IPS-11a (cell line): ENCODE measurements at regions not wholly inside any gene's neighbourhood (a gene's known extent, or its start where the extent isn't known, plus 50 kb on each side); places are given as distances from the start of the nearest gene placed in this dataset.

ENCODE experiments used
- H3K4me3 ChIP-seq: one replicate; pipeline ENCODE4 v1.5.1; 2013; ENCODE audit warnings: low read depth, low read length, control low read depth

GRCh38 chr7:131899271-131900030, 343.0 kb upstream of the PODXL start:
- no peak overlapping the region for H3K4me3 ChIP-seq

- no peak overlapping the region for H3K4me3 ChIP-seq
These were observed 342.0 kb upstream of the PODXL start for GRCh38 chr7:131898418-131898817.

- H3K4me3 ChIP-seq, result no peak overlapping the region
These were observed 341.4 kb upstream of the PODXL start for GRCh38 chr7:131897790-131898165.

GRCh38 chr7:131897016-131897789, 340.8 kb upstream of the PODXL start:
- no peak overlapping the region for H3K4me3 ChIP-seq

- no peak overlapping the region for H3K4me3 ChIP-seq
These were observed 339.9 kb upstream of the PODXL start for GRCh38 chr7:131896165-131896863.

GRCh38 chr7:131895541-131896164, 339.2 kb upstream of the PODXL start:
- H3K4me3 ChIP-seq, result no peak overlapping the region

GRCh38 chr7:131893631-131894340, 337.4 kb upstream of the PODXL start:
- no peak overlapping the region for H3K4me3 ChIP-seq

GRCh38 chr7:131890176-131890575, 333.7 kb upstream of the PODXL start:
- no peak overlapping the region for H3K4me3 ChIP-seq

GRCh38 chr7:131889572-131890150, 333.2 kb upstream of the PODXL start:
- no peak overlapping the region for H3K4me3 ChIP-seq

GRCh38 chr7:131883769-131884168, 327.3 kb upstream of the PODXL start:
- H3K4me3 ChIP-seq, result no peak overlapping the region

GRCh38 chr7:131883196-131883595, 326.8 kb upstream of the PODXL start:
- H3K4me3 ChIP-seq, result no peak overlapping the region

GRCh38 chr7:131882321-131882720, 325.9 kb upstream of the PODXL start:
- H3K4me3 ChIP-seq, result no peak overlapping the region

GRCh38 chr7:131880078-131880477, 323.6 kb upstream of the PODXL start:
- H3K4me3 ChIP-seq, result no peak overlapping the region

- H3K4me3 ChIP-seq, result no peak overlapping the region
These were observed 323.0 kb upstream of the PODXL start for GRCh38 chr7:131879424-131879823.

- no peak overlapping the region for H3K4me3 ChIP-seq
These were observed 322.3 kb upstream of the PODXL start for GRCh38 chr7:131878777-131879176.

GRCh38 chr7:131873581-131873980, 317.2 kb upstream of the PODXL start:
- H3K4me3 ChIP-seq, result no peak overlapping the region

GRCh38 chr7:131869986-131870385, 313.6 kb upstream of the PODXL start:
- H3K4me3 ChIP-seq, result no peak overlapping the region

GRCh38 chr7:131869169-131869844, 312.9 kb upstream of the PODXL start:
- no peak overlapping the region for H3K4me3 ChIP-seq

- H3K4me3 ChIP-seq, result no peak overlapping the region
These were observed 311.0 kb upstream of the PODXL start for GRCh38 chr7:131867461-131867860.

GRCh38 chr7:131865911-131866310, 309.5 kb upstream of the PODXL start:
- no peak overlapping the region for H3K4me3 ChIP-seq
